ENCODE measurements at regions not wholly inside any gene's neighbourhood (a gene's known extent, or its start where the extent isn't known, plus 50 kb on each side); places are given as distances from the start of the nearest gene placed in this dataset.

DNA sequence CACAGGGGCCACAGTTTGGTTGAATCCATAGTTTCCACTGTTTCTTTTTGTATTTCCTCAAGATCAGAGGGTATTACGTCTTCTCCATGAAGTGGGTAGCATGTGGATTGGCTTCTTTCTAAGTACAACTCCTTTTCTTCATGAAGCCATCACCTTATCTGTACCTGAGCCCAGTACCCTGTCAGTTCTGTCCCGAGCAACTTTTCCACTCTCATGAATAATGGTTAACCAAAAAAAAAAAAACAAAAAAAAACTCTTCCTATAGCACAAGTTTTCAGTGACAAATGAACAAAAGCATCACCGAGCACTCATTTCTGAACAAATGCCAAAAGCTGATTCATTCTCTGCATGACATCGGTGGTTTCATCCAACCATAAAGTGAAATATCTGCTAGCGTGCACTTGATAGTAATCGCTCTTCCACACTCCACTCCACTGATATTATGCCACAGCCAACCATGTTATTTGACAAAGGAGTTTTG, 53.0 kb upstream of the CCDC150 start:
- no peak overlapping the region for H3K4me2 ChIP-seq (replicated peaks; ENCODE audit: low read depth, low read length, poor library complexity, severe bottlenecking)
- Mint-ChIP-seq H3K27ac (no peak overlapping the region), H3K4me3 (no peak overlapping the region), H3K27me3 (peaks cover 37% of the 10 kb centered on the region), H3K4me1 (peaks cover under 1% of the 10 kb centered on the region), H3K9me3 (ENCODE audit: insufficient read depth) (no peaks in the 10 kb centered on the region)
- CTCF ChIA-PET: no interaction called here
- no peak overlapping the region for H2AFZ ChIP-seq (ENCODE audit: insufficient read depth, low read depth, low read length, poor library complexity, severe bottlenecking)
- H3K9me3 ChIP-seq (ENCODE audit: control extremely low read depth in 1 of 3, control insufficient read depth in 2 of 3, insufficient read depth in 1 of 3, low read length in 2 of 3): no peaks in the 10 kb centered on the region
- intact Hi-C loops (cut with micrococcal nuclease): no loop called here
- no peak overlapping the region for H3K4me3 ChIP-seq (ENCODE audit: control extremely low read depth in 1 of 5, extremely low read depth in 1 of 5, insufficient read depth in 1 of 5, low read depth in 2 of 5, low read length in 4 of 5)
- no peaks in the 10 kb centered on the region for H3K79me2 ChIP-seq (ENCODE audit: control insufficient read depth, insufficient read depth, low read length)
- DNase-seq (no peak), ATAC-seq (ENCODE audit: low read depth) (no peak)
- H3K4me1 ChIP-seq (ENCODE audit: control insufficient read depth in 2 of 2, insufficient read depth in 2 of 2, low read length in 2 of 2): no peaks in the 10 kb centered on the region
- no peak overlapping the region for H3K9ac ChIP-seq (ENCODE audit: low read length)
- TF ChIP-seq EZH2 (IDR thresholded peaks at IDR 0.05; ENCODE audit: borderline replicate concordance, insufficient read depth, low read depth, low read length, poor library complexity, severe bottlenecking): no peak
- TF ChIP-seq, protein P1, sequence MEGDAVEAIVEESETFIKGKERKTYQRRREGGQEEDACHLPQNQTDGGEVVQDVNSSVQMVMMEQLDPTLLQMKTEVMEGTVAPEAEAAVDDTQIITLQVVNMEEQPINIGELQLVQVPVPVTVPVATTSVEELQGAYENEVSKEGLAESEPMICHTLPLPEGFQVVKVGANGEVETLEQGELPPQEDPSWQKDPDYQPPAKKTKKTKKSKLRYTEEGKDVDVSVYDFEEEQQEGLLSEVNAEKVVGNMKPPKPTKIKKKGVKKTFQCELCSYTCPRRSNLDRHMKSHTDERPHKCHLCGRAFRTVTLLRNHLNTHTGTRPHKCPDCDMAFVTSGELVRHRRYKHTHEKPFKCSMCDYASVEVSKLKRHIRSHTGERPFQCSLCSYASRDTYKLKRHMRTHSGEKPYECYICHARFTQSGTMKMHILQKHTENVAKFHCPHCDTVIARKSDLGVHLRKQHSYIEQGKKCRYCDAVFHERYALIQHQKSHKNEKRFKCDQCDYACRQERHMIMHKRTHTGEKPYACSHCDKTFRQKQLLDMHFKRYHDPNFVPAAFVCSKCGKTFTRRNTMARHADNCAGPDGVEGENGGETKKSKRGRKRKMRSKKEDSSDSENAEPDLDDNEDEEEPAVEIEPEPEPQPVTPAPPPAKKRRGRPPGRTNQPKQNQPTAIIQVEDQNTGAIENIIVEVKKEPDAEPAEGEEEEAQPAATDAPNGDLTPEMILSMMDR (IDR thresholded peaks at IDR 0.05): no peak
- no peaks in the 10 kb centered on the region for H4K20me1 ChIP-seq (ENCODE audit: control insufficient read depth, insufficient read depth, low read length, poor library complexity, severe bottlenecking)
- H3K27ac ChIP-seq (ENCODE audit: low read length in 2 of 2): no peak overlapping the region
- H3K27me3 ChIP-seq (replicated peaks in 1 of 4; ENCODE audit: control extremely low read depth in 1 of 4, control insufficient read depth in 3 of 4, insufficient read depth in 4 of 4, low read length in 3 of 4): peaks cover 0 to 23% (median 13%) of the 10 kb centered on the region in 4 experiments
- POLR2A ChIA-PET: no interaction called here
- 33% methylated on average over 3 of the region's 6 CpGs for WGBS (ENCODE audit: insufficient coverage)
- no peaks in the 10 kb centered on the region for H3K36me3 ChIP-seq (replicated peaks in 1 of 2; ENCODE audit: control extremely low read depth in 1 of 2, control insufficient read depth in 1 of 2, extremely low read depth in 1 of 2, insufficient read depth in 2 of 2, low read length in 1 of 2)

DNA sequence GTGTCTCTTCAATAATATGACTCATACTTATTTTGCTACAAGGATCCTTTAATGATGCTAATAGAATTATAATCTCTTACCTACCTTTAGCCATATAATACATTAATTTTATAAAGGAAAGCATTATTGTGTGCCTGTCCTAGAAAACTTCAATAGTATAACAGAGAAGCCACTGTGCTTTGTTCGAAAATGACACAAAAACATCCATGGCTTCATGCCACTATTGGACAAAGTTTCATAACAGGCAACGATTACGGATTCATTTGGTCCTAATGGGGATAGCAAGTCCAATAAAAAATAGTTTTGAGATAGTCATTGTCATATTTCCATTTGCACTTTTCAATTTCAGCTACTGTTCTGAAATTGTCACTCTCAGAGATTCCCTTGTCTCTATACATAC, 52.5 kb upstream of the CCDC150 start:
- ATAC-seq (ENCODE audit: low read depth): no peak
- H3K27me3 Mint-ChIP-seq: peaks cover 42% of the 10 kb centered on the region

More for the DNA sequence above, 52.5 kb upstream of the CCDC150 start:
- peaks cover 3% of the 10 kb centered on the region for H3K4me1 Mint-ChIP-seq
- H2AFZ ChIP-seq (ENCODE audit: insufficient read depth, low read depth, low read length, poor library complexity, severe bottlenecking): no peak overlapping the region
- intact Hi-C loops (cut with micrococcal nuclease): no loop called here
- no CpG with 5 or more reads among the region's 3 CpGs for WGBS (ENCODE audit: insufficient coverage)
- no peak overlapping the region for H3K4me3 Mint-ChIP-seq
- TF ChIP-seq EZH2 (IDR thresholded peaks at IDR 0.05; ENCODE audit: borderline replicate concordance, insufficient read depth, low read depth, low read length, poor library complexity, severe bottlenecking): no peak
- TF ChIP-seq, protein P1 (IDR thresholded peaks at IDR 0.05): no peak
- ChIA-PET POLR2A (no interaction called here), CTCF (no interaction called here)
- no peaks in the 10 kb centered on the region for H3K9me3 Mint-ChIP-seq (ENCODE audit: insufficient read depth)
- H3K36me3 ChIP-seq (replicated peaks in 1 of 2; ENCODE audit: control extremely low read depth in 1 of 2, control insufficient read depth in 1 of 2, extremely low read depth in 1 of 2, insufficient read depth in 2 of 2, low read length in 1 of 2): no peaks in the 10 kb centered on the region
- no peaks in the 10 kb centered on the region for H4K20me1 ChIP-seq (ENCODE audit: control insufficient read depth, insufficient read depth, low read length, poor library complexity, severe bottlenecking)
- H3K27me3 ChIP-seq (replicated peaks in 1 of 4; ENCODE audit: control extremely low read depth in 1 of 4, control insufficient read depth in 3 of 4, insufficient read depth in 4 of 4, low read length in 3 of 4): peaks cover 0 to 25% (median 16%) of the 10 kb centered on the region in 4 experiments
- no peak overlapping the region for H3K4me2 ChIP-seq (replicated peaks; ENCODE audit: low read depth, low read length, poor library complexity, severe bottlenecking)
- H3K4me3 ChIP-seq (ENCODE audit: control extremely low read depth in 1 of 5, extremely low read depth in 1 of 5, insufficient read depth in 1 of 5, low read depth in 2 of 5, low read length in 4 of 5): no peak overlapping the region
- H3K9me3 ChIP-seq (ENCODE audit: control extremely low read depth in 1 of 3, control insufficient read depth in 2 of 3, insufficient read depth in 1 of 3, low read length in 2 of 3): no peaks in the 10 kb centered on the region
- no peak overlapping the region for H3K27ac ChIP-seq (ENCODE audit: low read length in 2 of 2)
- H3K4me1 ChIP-seq (ENCODE audit: control insufficient read depth in 2 of 2, insufficient read depth in 2 of 2, low read length in 2 of 2): peaks cover 0 to 1% of the 10 kb centered on the region in 2 donors
- no peaks in the 10 kb centered on the region for H3K79me2 ChIP-seq (ENCODE audit: control insufficient read depth, insufficient read depth, low read length)
- no peak overlapping the region for H3K27ac Mint-ChIP-seq
- no peak for DNase-seq
- no peak overlapping the region for H3K9ac ChIP-seq (ENCODE audit: low read length)
